ENCODE measurements at regions not wholly inside any gene's neighbourhood (a gene's known extent, or its start where the extent isn't known, plus 50 kb on each side); places are given as distances from the start of the nearest gene placed in this dataset.

DNA sequence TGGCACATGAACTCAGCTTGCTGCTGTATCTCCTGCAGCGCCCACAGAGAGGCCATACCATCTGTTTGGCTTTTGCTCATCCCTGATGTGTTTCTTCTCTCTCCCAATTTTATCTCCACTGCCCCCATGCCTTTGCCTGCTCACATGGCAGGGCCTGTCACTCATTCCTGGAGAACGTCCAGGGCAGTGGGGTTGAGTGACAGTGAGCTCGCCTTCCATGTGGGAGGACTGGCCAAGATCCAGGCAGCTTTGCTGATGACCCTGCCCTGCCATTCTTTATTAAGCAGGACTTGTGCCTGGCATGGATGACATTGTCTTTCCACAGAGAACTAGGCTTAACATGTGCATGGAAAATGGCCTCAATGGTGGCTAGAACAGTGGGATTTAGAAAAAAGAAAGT, 230.5 kb upstream of the THSD7B start:
- TF ChIP-seq CTCF (optimal IDR thresholded peaks at IDR 0.05 in 1 of 3, IDR thresholded peaks at IDR 0.05 in 1 of 3, conservative IDR thresholded peaks at IDR 0.05 in 1 of 3; ENCODE audit: extremely low read depth in 1 of 3, insufficient read depth in 2 of 3, low read length in 3 of 3), result no peak
- no peak for TF ChIP-seq EZH2 (IDR thresholded peaks at IDR 0.05; ENCODE audit: low read length)

Data from keratinocyte (primary cell).